HEK293 (cell line): ENCODE measurements at regions not wholly inside any gene's neighbourhood (a gene's known extent, or its start where the extent isn't known, plus 50 kb on each side); places are given as distances from the start of the nearest gene placed in this dataset.

Experiments used
- ATF2 ChIP-seq: fragments of 450-650 bp; formaldehyde crosslinking; IDR thresholded peaks from 2 replicates; pipeline ENCODE4 v1.5.1; 2016; ENCODE audit warnings: missing biosample characterization, missing genetic modification characterization, low read depth
- CTCF ChIP-seq: fragments of 450-650 bp; formaldehyde crosslinking; IDR thresholded peaks from 2 replicates; pipeline ENCODE4 v1.5.1; 2016; ENCODE audit warnings: missing biosample characterization, missing genetic modification characterization
- GFI1B ChIP-seq: fragments of 450-650 bp; formaldehyde crosslinking; IDR thresholded peaks from 2 replicates; pipeline ENCODE4 v1.5.1; 2016; ENCODE audit warnings: missing biosample characterization, missing genetic modification characterization
- PRDM1 ChIP-seq: fragments of 450-650 bp; formaldehyde crosslinking; IDR thresholded peaks from 2 replicates; pipeline ENCODE4; 2016; ENCODE audit warnings: missing biosample characterization, missing genetic modification characterization
- RBAK ChIP-seq: fragments of 450-650 bp; formaldehyde crosslinking; IDR thresholded peaks from 2 replicates; pipeline ENCODE4 v1.5.1; 2016; ENCODE audit warnings: missing biosample characterization, missing genetic modification characterization
- REST ChIP-seq: fragments of 450-650 bp; formaldehyde crosslinking; IDR thresholded peaks from 2 replicates; pipeline ENCODE4 v1.5.1; 2016; ENCODE audit warnings: missing biosample characterization, missing genetic modification characterization
- SETDB1 ChIP-seq: IDR thresholded peaks from one replicate; pipeline ENCODE4 v1.6.1; 2017; ENCODE audit warnings: mild to moderate bottlenecking, low read length, moderate library complexity, mixed read lengths; ENCODE audit not compliant: insufficient read length
- YY1 ChIP-seq: fragments of 450-650 bp; formaldehyde crosslinking; IDR thresholded peaks from 2 replicates; pipeline ENCODE4 v1.5.1; 2018; ENCODE audit warnings: missing biosample characterization, missing genetic modification characterization
- ZBTB6 ChIP-seq: fragments of 450-650 bp; formaldehyde crosslinking; IDR thresholded peaks from 2 replicates; pipeline ENCODE4 v1.5.1; 2017; ENCODE audit warnings: missing biosample characterization, missing genetic modification characterization
- ZNF174 ChIP-seq: fragments of 450-650 bp; formaldehyde crosslinking; IDR thresholded peaks from 2 replicates; pipeline ENCODE4 v1.5.0; 2017; ENCODE audit warnings: missing biosample characterization, mild to moderate bottlenecking, missing genetic modification characterization
- ZNF274 ChIP-seq, 2 experiments: fragments of 200-500 bp in 1 of 2; fragments of 450-650 bp in 1 of 2; sonication (Bioruptor generic) in 1 of 2; formaldehyde crosslinking in 1 of 2; IDR thresholded peaks; 2 replicates each; pipeline versions ENCODE4 v1.5.1 to v1.6.1; 2014 to 2016; ENCODE audit warnings: borderline replicate concordance in 1 of 2, inconsistent platforms in 1 of 2, low read length in 1 of 2, missing biosample characterization in 1 of 2, missing genetic modification characterization in 1 of 2
- ZNF324 ChIP-seq: fragments of 450-650 bp; formaldehyde crosslinking; IDR thresholded peaks from 2 replicates; pipeline ENCODE4 v1.5.1; 2016; ENCODE audit warnings: missing biosample characterization, missing genetic modification characterization
- ZNF629 ChIP-seq: fragments of 450-650 bp; formaldehyde crosslinking; IDR thresholded peaks from 2 replicates; pipeline ENCODE4 v1.5.1; 2017; ENCODE audit warnings: missing biosample characterization, missing genetic modification characterization

GRCh38 chr18:71027531-71027930 is 738.7 kb downstream of the SOCS6 start:
- no peak for TF ChIP-seq PRDM1 (tag by site-specific recombination)
- no peak for TF ChIP-seq REST (tag by site-specific recombination)
- no peak for TF ChIP-seq CTCF
- no peak for TF ChIP-seq RBAK (tag by site-specific recombination)
- TF ChIP-seq ZNF274 (IDR thresholded peaks at IDR 0.05; ENCODE audit: low read length), result no peak
- TF ChIP-seq ZNF274 (tag by site-specific recombination; IDR thresholded peaks at IDR 0.05; ENCODE audit: borderline replicate concordance), result no peak
- no peak for TF ChIP-seq SETDB1
- no peak for TF ChIP-seq ZNF629 (tag by site-specific recombination)
- TF ChIP-seq ZNF174 (tag by site-specific recombination), result no peak
- TF ChIP-seq ZBTB6 (tag by site-specific recombination), result no peak
- TF ChIP-seq ZNF324 (tag by site-specific recombination), result no peak
- no peak for TF ChIP-seq ATF2 (tag by site-specific recombination)
- no peak for TF ChIP-seq YY1 (tag by site-specific recombination)
- TF ChIP-seq GFI1B (tag by site-specific recombination), result no peak
